ENCODE measurements at regions not wholly inside any gene's neighbourhood (a gene's known extent, or its start where the extent isn't known, plus 50 kb on each side); places are given as distances from the start of the nearest gene placed in this dataset.

DNA sequence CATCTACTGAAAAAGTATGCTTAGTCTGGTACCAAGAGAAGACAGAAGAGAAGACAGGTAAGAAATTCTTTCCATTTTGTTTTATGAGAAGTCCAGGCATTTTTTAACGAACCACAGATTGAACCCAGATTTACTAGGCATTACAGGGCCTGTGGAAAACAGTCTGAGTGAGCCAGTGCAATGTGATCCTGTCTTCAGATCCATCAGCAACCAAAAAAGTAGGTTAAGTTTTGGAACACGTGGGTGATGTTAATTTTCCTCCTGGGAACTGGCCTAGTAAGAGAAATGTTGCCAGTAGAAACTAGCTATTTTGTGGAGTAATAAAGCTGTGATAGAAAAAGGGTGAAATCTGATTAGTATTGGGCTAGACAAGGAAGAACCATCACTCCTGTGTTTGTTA, 440.9 kb upstream of the SEL1L start:
- POLR2A ChIA-PET: no interaction called here
- CTCF ChIA-PET: no interaction called here
- Mint-ChIP-seq H3K27ac (ENCODE audit: low read depth, unreplicated experiment) (no peak overlapping the region), H3K4me3 (ENCODE audit: unreplicated experiment) (no peak overlapping the region), H3K36me3 (ENCODE audit: insufficient read depth, unreplicated experiment) (no peaks in the 10 kb centered on the region), H3K9me3 (ENCODE audit: unreplicated experiment) (peaks cover 7% of the 10 kb centered on the region), H3K27me3 (ENCODE audit: insufficient read depth, unreplicated experiment) (no peaks in the 10 kb centered on the region), H3K4me1 (ENCODE audit: insufficient read depth, unreplicated experiment) (no peaks in the 10 kb centered on the region)
- no peak for DNase-seq (ENCODE audit: unreplicated experiment)
- intact Hi-C loops (cut with micrococcal nuclease): no loop called here
- no TSS peak for BruUV-seq (replicated peaks)
- TF ChIP-seq, protein P1, sequence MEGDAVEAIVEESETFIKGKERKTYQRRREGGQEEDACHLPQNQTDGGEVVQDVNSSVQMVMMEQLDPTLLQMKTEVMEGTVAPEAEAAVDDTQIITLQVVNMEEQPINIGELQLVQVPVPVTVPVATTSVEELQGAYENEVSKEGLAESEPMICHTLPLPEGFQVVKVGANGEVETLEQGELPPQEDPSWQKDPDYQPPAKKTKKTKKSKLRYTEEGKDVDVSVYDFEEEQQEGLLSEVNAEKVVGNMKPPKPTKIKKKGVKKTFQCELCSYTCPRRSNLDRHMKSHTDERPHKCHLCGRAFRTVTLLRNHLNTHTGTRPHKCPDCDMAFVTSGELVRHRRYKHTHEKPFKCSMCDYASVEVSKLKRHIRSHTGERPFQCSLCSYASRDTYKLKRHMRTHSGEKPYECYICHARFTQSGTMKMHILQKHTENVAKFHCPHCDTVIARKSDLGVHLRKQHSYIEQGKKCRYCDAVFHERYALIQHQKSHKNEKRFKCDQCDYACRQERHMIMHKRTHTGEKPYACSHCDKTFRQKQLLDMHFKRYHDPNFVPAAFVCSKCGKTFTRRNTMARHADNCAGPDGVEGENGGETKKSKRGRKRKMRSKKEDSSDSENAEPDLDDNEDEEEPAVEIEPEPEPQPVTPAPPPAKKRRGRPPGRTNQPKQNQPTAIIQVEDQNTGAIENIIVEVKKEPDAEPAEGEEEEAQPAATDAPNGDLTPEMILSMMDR (IDR thresholded peaks at IDR 0.05; ENCODE audit: unreplicated experiment): no peak

DNA sequence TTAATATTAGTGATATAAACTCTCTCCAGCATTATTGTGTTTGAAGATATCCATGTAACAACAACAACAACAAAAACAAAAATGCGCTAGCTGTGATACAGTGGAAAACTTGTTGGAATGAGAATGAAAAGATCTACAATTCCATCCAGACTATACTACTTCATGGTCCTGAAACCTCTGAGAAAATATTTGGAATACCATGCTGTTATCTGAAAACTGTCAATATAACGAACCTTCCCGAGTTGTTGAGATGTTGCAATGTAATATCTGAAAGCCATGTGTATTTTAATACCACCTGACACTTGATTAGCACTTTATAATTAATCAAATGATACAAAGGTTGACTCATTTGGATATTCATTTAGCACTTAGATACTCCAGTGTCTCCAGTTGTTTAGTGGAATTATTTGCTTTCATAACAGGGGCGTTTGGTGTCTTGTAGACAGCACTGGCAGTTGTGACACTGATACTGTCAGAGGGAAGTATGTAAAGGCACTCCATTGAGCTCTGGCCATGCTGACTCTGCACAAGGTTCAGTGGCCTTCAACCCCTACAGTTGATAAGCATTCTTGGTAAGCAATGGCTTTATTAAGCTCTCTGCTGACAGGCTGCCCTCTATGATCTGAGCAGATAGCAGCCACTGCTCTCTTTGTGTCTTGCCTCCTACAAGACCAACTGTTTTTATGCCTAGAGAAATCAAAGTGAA, 447.1 kb upstream of the SEL1L start:
- no peaks in the 10 kb centered on the region for H3K9me3 Mint-ChIP-seq (ENCODE audit: unreplicated experiment)
- ChIA-PET POLR2A (interaction anchor here (0.7 to 1.0 kb wide), 2 partner anchors 9 to 213 kb away, joined by 3 to 4 read pairs; no protein-coding TSS in a partner anchor), CTCF (interaction anchor here (0.7 to 2.1 kb wide), 3 partner anchors 9 to 355 kb away, joined by 3 to 15 read pairs (median 5); no protein-coding TSS in a partner anchor)
- DNase-seq (ENCODE audit: unreplicated experiment): no peak
- TF ChIP-seq, protein P1 (IDR thresholded peaks at IDR 0.05; ENCODE audit: unreplicated experiment): no peak
- H3K4me1 Mint-ChIP-seq (ENCODE audit: insufficient read depth, unreplicated experiment): no peaks in the 10 kb centered on the region
- no peak overlapping the region for H3K4me3 Mint-ChIP-seq (ENCODE audit: unreplicated experiment)
- H3K27me3 Mint-ChIP-seq (ENCODE audit: insufficient read depth, unreplicated experiment): no peaks in the 10 kb centered on the region
- H3K27ac Mint-ChIP-seq (ENCODE audit: low read depth, unreplicated experiment): no peak overlapping the region
- no TSS peak for BruUV-seq (replicated peaks)
- intact Hi-C loops (cut with micrococcal nuclease): no loop called here
- no peaks in the 10 kb centered on the region for H3K36me3 Mint-ChIP-seq (ENCODE audit: insufficient read depth, unreplicated experiment)

DNA sequence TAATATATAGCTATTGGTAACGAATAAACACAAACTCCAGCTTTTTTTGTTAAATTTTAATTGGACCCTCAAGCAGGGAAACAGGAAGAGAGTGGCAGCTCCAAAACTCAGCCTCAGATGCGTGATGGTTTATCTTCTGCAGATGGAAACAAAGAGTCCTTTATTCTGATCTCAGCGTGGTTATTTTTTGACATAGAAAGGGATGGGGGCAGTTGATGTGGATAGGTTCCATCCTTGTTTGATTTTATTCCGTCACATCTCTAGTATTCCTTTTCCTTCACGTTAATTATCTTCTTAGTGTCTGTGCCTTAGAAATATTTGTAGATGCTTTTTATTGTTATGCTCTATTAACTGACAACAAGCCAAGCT, 447.6 kb upstream of the SEL1L start:
- Mint-ChIP-seq H3K4me1 (ENCODE audit: insufficient read depth, unreplicated experiment) (no peaks in the 10 kb centered on the region), H3K27ac (ENCODE audit: low read depth, unreplicated experiment) (no peak overlapping the region), H3K27me3 (ENCODE audit: insufficient read depth, unreplicated experiment) (no peaks in the 10 kb centered on the region), H3K9me3 (ENCODE audit: unreplicated experiment) (no peaks in the 10 kb centered on the region), H3K36me3 (ENCODE audit: insufficient read depth, unreplicated experiment) (no peaks in the 10 kb centered on the region), H3K4me3 (ENCODE audit: unreplicated experiment) (no peak overlapping the region)
- no TSS peak for BruUV-seq (replicated peaks)
- TF ChIP-seq, protein P1 (IDR thresholded peaks at IDR 0.05; ENCODE audit: unreplicated experiment): no peak
- intact Hi-C loops (cut with micrococcal nuclease): no loop called here
- DNase-seq (ENCODE audit: unreplicated experiment): no peak
- CTCF ChIA-PET: interaction anchor here (0.7 to 2.1 kb wide), 4 partner anchors 9 to 355 kb away, joined by 3 to 15 read pairs (median 4); no protein-coding TSS in a partner anchor
- POLR2A ChIA-PET: interaction anchor here (0.7 kb wide), 1 partner anchor 214 kb away, joined by 4 read pairs; no protein-coding TSS in a partner anchor

DNA sequence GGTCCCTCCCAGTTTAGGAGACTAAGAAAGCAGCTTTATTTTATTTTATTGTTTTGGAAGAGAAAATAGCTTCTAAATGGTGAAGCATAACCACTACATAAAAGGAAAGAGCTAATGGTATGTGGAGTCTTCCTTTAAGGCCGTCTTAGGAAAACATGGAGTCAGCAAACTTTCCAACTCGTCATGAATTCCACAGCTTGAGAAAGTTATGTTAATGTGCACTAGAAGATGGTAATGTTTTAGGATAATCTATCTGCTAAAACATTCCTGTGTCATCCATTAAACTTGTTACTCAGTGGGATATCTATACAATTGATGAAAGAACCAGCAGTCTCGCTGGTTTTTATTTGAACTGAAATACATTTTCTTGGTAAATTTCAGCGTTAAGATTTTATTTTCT, 448.4 kb upstream of the SEL1L start:
- no peaks in the 10 kb centered on the region for H3K27me3 Mint-ChIP-seq (ENCODE audit: insufficient read depth, unreplicated experiment)
- TF ChIP-seq, protein P1 (IDR thresholded peaks at IDR 0.05; ENCODE audit: unreplicated experiment): no peak
- DNase-seq (ENCODE audit: unreplicated experiment): no peak
- H3K9me3 Mint-ChIP-seq (ENCODE audit: unreplicated experiment): no peaks in the 10 kb centered on the region
- intact Hi-C loops (cut with micrococcal nuclease): no loop called here
- no TSS peak for BruUV-seq (replicated peaks)
- CTCF ChIA-PET: interaction anchor here (1.3 to 2.1 kb wide), 3 partner anchors 8 to 356 kb away, joined by 4 to 15 read pairs (median 5); no protein-coding TSS in a partner anchor
- no peaks in the 10 kb centered on the region for H3K4me1 Mint-ChIP-seq (ENCODE audit: insufficient read depth, unreplicated experiment)
- POLR2A ChIA-PET: no interaction called here
- no peak overlapping the region for H3K27ac Mint-ChIP-seq (ENCODE audit: low read depth, unreplicated experiment)
- H3K4me3 Mint-ChIP-seq (ENCODE audit: unreplicated experiment): no peak overlapping the region
- no peaks in the 10 kb centered on the region for H3K36me3 Mint-ChIP-seq (ENCODE audit: insufficient read depth, unreplicated experiment)
